GM12878 (cell line): ENCODE measurements at regions not wholly inside any gene's neighbourhood (a gene's known extent, or its start where the extent isn't known, plus 50 kb on each side); places are given as distances from the start of the nearest gene placed in this dataset.

Source experiments
- BRCA1 ChIP-seq: IDR thresholded peaks from 2 replicates; pipeline ENCODE4 v1.6.1; 2011; ENCODE audit warnings: low read depth, low read length, improper control_type of control experiment
- HCFC1 ChIP-seq: fragments of 150-350 bp; IDR thresholded peaks from 2 replicates; pipeline ENCODE4 v1.6.1; 2014; ENCODE audit warnings: low read length
- HDAC2 ChIP-seq: fragments of 200-600 bp; sonication (generic); IDR thresholded peaks from 2 replicates; pipeline ENCODE4 v1.6.1; 2017
- NFYB ChIP-seq: IDR thresholded peaks from 2 replicates; pipeline ENCODE4 v1.6.1; 2011; ENCODE audit warnings: low read depth, mild to moderate bottlenecking, low read length, improper control_type of control experiment, moderate library complexity; ENCODE audit not compliant: insufficient read depth
- PKNOX1 ChIP-seq: fragments of 450-650 bp; IDR thresholded peaks from 2 replicates; pipeline ENCODE4 v1.6.1; 2016; ENCODE audit warnings: mild to moderate bottlenecking
- PML ChIP-seq: IDR thresholded peaks from 2 replicates; pipeline ENCODE4 v1.6.1; 2012; ENCODE audit warnings: low read length, inconsistent platforms
- SIN3A ChIP-seq: IDR thresholded peaks from 2 replicates; pipeline ENCODE4 v1.6.1; 2012; ENCODE audit warnings: low read depth, low read length, improper control_type of control experiment
- SMARCA5 ChIP-seq: fragments of 450-650 bp; IDR thresholded peaks from 2 replicates; pipeline ENCODE4 v1.6.1; 2017; ENCODE audit warnings: mild to moderate bottlenecking
- TARDBP ChIP-seq: IDR thresholded peaks from 2 replicates; pipeline ENCODE4 v1.6.1; 2016; ENCODE audit warnings: borderline replicate concordance
- TCF3 ChIP-seq: IDR thresholded peaks from 2 replicates; pipeline ENCODE4 v1.6.1; 2012; ENCODE audit warnings: low read depth, mild to moderate bottlenecking, low read length, borderline replicate concordance; ENCODE audit not compliant: insufficient read depth
- WRNIP1 ChIP-seq: IDR thresholded peaks from 2 replicates; pipeline ENCODE4 v1.6.1; 2011; ENCODE audit warnings: low read depth, low read length, improper control_type of control experiment, borderline replicate concordance
- TF ChIP-seq, protein P1 (sequence below): fragments of 150-350 bp; IDR thresholded peaks from 2 replicates; pipeline ENCODE4 v1.6.1; 2014; ENCODE audit warnings: mild to moderate bottlenecking, low read depth, low read length

- TF ChIP-seq WRNIP1: no peak
- TF ChIP-seq BRCA1: no peak
- TF ChIP-seq HDAC2: no peak
- no peak for TF ChIP-seq HCFC1
- TF ChIP-seq NFYB: no peak
- no peak for TF ChIP-seq TARDBP
- no peak for TF ChIP-seq SIN3A
- TF ChIP-seq SMARCA5: no peak
- no peak for TF ChIP-seq TCF3
- no peak for TF ChIP-seq PKNOX1
- no peak for TF ChIP-seq PML
- TF ChIP-seq, protein P1, sequence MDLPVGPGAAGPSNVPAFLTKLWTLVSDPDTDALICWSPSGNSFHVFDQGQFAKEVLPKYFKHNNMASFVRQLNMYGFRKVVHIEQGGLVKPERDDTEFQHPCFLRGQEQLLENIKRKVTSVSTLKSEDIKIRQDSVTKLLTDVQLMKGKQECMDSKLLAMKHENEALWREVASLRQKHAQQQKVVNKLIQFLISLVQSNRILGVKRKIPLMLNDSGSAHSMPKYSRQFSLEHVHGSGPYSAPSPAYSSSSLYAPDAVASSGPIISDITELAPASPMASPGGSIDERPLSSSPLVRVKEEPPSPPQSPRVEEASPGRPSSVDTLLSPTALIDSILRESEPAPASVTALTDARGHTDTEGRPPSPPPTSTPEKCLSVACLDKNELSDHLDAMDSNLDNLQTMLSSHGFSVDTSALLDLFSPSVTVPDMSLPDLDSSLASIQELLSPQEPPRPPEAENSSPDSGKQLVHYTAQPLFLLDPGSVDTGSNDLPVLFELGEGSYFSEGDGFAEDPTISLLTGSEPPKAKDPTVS: no peak
Measured at GRCh38 chr13:110813646-110814624, 100.4 kb downstream of the ING1 start (continued).
